ENCODE measurements at regions not wholly inside any gene's neighbourhood (a gene's known extent, or its start where the extent isn't known, plus 50 kb on each side); places are given as distances from the start of the nearest gene placed in this dataset.

- no peak overlapping the region for H3K18ac ChIP-seq (ENCODE audit: low read depth, low read length)
- no peak overlapping the region for H4K5ac ChIP-seq (ENCODE audit: low read depth, low read length)
- POLR2A ChIA-PET (ENCODE audit: unreplicated experiment): no interaction called here
- no peak overlapping the region for H3K4ac ChIP-seq (ENCODE audit: low read depth, low read length)
- H3K56ac ChIP-seq (ENCODE audit: extremely low read depth, insufficient read depth, low read length): no peak overlapping the region
- no peak overlapping the region for H2BK5ac ChIP-seq (ENCODE audit: low read depth, low read length, poor library complexity, severe bottlenecking)
- no peak overlapping the region for H2BK15ac ChIP-seq (ENCODE audit: low read depth, low read length)
- peaks cover 7% of the 10 kb centered on the region for H3K27me3 ChIP-seq (ENCODE audit: control insufficient read depth, insufficient read depth, low read length)
- H3K36me3 ChIP-seq (ENCODE audit: control insufficient read depth, insufficient read depth, low read length): no peaks in the 10 kb centered on the region
- H3K4me1 ChIP-seq (ENCODE audit: control insufficient read depth, insufficient read depth, low read length): no peaks in the 10 kb centered on the region
- dilution Hi-C loops (cut with HindIII; ENCODE audit: low sequenced_read_pairs, unreplicated experiment): no loop called here
- no peak overlapping the region for H3K9ac ChIP-seq (ENCODE audit: low read depth, low read length)
- H3K27ac ChIP-seq (ENCODE audit: insufficient read depth, low read length): no peak overlapping the region
- CTCF ChIA-PET: no interaction called here
- no peak overlapping the region for H3K23ac ChIP-seq (ENCODE audit: low read depth, low read length)
- BruUV-seq (replicated peaks): no TSS peak
- no peak overlapping the region for H2AFZ ChIP-seq (replicated peaks; ENCODE audit: low read length, poor library complexity)
- H3K9me3 ChIP-seq (ENCODE audit: control insufficient read depth, insufficient read depth, low read length): no peaks in the 10 kb centered on the region
- no peak overlapping the region for H3K14ac ChIP-seq (replicated peaks; ENCODE audit: low read depth, low read length)
- 100% methylated on average over 1 of the region's 5 CpGs; no CpG with 5 or more reads in 1 of the 2 experiments for WGBS, 2 experiments (ENCODE audit: extremely low coverage in 2 of 2, insufficient read length in 1 of 2)
- no peak overlapping the region for H4K91ac ChIP-seq (ENCODE audit: insufficient read depth, low read depth, low read length)
- no peak overlapping the region for H3K4me3 ChIP-seq (ENCODE audit: insufficient read depth, low read depth, low read length)
- no peak overlapping the region for H2AK9ac ChIP-seq (replicated peaks; ENCODE audit: low read depth, low read length, poor library complexity)
- intact Hi-C loops (cut with micrococcal nuclease): no loop called here
- no peaks in the 10 kb centered on the region for H4K20me1 ChIP-seq (ENCODE audit: insufficient read depth, low read length)
- no peak overlapping the region for H3K4me2 ChIP-seq (ENCODE audit: low read depth, low read length)
- no peak for DNase-seq
- no peak overlapping the region for H2AK5ac ChIP-seq (ENCODE audit: low read depth, low read length)
- H3K9me1 ChIP-seq (ENCODE audit: insufficient read depth, low read length): no peaks in the 10 kb centered on the region
- no peak overlapping the region for H2BK20ac ChIP-seq (ENCODE audit: low read depth, low read length)
- H4K8ac ChIP-seq (ENCODE audit: low read depth in 2 of 2, low read length in 2 of 2): no peak overlapping the region
- H3K79me1 ChIP-seq (ENCODE audit: low read depth in 1 of 2, low read length in 2 of 2): no peaks in the 10 kb centered on the region
- in situ Hi-C loops (cut with MboI; ENCODE audit: low sequenced_read_pairs): no loop called here
- no peak for ATAC-seq (ENCODE audit: low read depth)
- no peak overlapping the region for H2BK120ac ChIP-seq (ENCODE audit: low read depth, low read length)
- TF ChIP-seq MXI1 (IDR thresholded peaks at IDR 0.05; ENCODE audit: borderline replicate concordance, low read depth, low read length) (no peak), SMC3 (IDR thresholded peaks at IDR 0.05; ENCODE audit: low read depth, low read length) (no peak), RFX5 (IDR thresholded peaks at IDR 0.05; ENCODE audit: low read depth, low read length) (no peak), RCOR1 (IDR thresholded peaks at IDR 0.05; ENCODE audit: insufficient replicate concordance, low read length) (no peak), NFE2L2 (IDR thresholded peaks at IDR 0.05; ENCODE audit: low read depth, low read length) (no peak), MAFK (IDR thresholded peaks at IDR 0.05; ENCODE audit: low read depth, low read length) (no peak), CEBPB (IDR thresholded peaks at IDR 0.05; ENCODE audit: low read depth, low read length) (no peak), POLR2A (IDR thresholded peaks at IDR 0.05; ENCODE audit: low read depth, low read length) (no peak), BHLHE40 (IDR thresholded peaks at IDR 0.05; ENCODE audit: low read depth, low read length) (no peak), ELK1 (IDR thresholded peaks at IDR 0.05; ENCODE audit: borderline replicate concordance, low read depth, low read length) (no peak), MAZ (IDR thresholded peaks at IDR 0.05; ENCODE audit: borderline replicate concordance, low read depth, low read length) (no peak), CHD1 (IDR thresholded peaks at IDR 0.05; ENCODE audit: low read depth, low read length) (no peak), FOS (IDR thresholded peaks at IDR 0.05; ENCODE audit: low read depth, low read length) (no peak)
- TF ChIP-seq, protein P1, sequence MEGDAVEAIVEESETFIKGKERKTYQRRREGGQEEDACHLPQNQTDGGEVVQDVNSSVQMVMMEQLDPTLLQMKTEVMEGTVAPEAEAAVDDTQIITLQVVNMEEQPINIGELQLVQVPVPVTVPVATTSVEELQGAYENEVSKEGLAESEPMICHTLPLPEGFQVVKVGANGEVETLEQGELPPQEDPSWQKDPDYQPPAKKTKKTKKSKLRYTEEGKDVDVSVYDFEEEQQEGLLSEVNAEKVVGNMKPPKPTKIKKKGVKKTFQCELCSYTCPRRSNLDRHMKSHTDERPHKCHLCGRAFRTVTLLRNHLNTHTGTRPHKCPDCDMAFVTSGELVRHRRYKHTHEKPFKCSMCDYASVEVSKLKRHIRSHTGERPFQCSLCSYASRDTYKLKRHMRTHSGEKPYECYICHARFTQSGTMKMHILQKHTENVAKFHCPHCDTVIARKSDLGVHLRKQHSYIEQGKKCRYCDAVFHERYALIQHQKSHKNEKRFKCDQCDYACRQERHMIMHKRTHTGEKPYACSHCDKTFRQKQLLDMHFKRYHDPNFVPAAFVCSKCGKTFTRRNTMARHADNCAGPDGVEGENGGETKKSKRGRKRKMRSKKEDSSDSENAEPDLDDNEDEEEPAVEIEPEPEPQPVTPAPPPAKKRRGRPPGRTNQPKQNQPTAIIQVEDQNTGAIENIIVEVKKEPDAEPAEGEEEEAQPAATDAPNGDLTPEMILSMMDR (conservative IDR thresholded peaks at IDR 0.05; ENCODE audit: low read depth, low read length): no peak
- TF ChIP-seq, protein P2, sequence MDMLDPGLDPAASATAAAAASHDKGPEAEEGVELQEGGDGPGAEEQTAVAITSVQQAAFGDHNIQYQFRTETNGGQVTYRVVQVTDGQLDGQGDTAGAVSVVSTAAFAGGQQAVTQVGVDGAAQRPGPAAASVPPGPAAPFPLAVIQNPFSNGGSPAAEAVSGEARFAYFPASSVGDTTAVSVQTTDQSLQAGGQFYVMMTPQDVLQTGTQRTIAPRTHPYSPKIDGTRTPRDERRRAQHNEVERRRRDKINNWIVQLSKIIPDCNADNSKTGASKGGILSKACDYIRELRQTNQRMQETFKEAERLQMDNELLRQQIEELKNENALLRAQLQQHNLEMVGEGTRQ (IDR thresholded peaks at IDR 0.05; ENCODE audit: low read depth, low read length): no peak
Measured at GRCh38 chr13:73372666-73373627, 314.1 kb downstream of the KLF5 start.
